GM19395 (cell line): ENCODE measurements at regions not wholly inside any gene's neighbourhood (a gene's known extent, or its start where the extent isn't known, plus 50 kb on each side); places are given as distances from the start of the nearest gene placed in this dataset.
"Not testable (repeated sequence)": the region's sequence is repeated elsewhere in the genome, so short reads cannot be mapped to it uniquely, and the experiment has no call there.

ENCODE experiments used
- ATAC-seq: cut with Tn5 transposase; IDR thresholded peaks from one replicate; pipeline ENCODE4 v1.9.1; 2021; ENCODE audit warnings: mild to moderate bottlenecking, moderate library complexity; ENCODE audit not compliant: unreplicated experiment

DNA sequence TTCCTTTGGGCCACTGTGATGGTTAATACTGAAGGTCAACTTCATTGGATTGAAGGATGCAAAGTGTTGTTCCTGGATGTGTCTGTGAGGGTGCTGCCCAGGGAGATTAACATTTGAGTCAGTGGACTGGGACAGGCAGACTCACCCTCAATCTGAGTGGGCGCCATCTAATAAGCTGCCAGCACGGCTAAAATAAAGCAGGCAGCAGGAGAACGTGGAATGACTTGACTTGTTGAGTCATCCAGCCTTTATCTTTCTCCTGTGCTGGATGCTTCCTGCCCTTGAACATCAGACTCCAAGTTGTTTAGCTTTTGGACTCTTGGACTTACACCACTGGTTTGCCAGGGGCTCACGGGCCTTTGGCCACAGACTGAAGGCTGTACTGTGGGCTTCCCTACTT, 1046.9 kb downstream of the TYW1 start:
- no peak for ATAC-seq

- no peak for ATAC-seq
These were observed 1054.0 kb downstream of the TYW1 start for GRCh38 chr7:68050627-68051026.

DNA sequence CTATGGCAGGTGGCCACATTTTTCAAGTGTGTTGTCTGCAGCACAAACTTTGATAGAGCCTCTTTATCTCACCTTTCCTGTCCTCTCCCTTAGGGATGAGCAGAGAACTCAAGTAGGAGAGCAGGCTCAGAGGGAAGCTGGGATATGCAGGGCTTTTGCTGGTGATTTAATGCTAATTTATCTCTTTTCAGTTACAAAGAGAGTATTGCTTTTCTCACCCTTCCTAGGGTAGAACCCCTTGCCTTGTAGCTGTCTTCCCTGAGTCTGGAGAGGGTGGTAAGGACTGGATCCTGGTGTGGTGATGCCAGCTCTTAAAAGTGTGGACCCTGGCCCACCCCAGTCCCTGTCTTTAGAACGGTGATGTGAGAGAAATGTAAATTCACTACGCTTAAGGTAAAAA, 1061.4 kb downstream of the TYW1 start:
- ATAC-seq, result no peak

DNA sequence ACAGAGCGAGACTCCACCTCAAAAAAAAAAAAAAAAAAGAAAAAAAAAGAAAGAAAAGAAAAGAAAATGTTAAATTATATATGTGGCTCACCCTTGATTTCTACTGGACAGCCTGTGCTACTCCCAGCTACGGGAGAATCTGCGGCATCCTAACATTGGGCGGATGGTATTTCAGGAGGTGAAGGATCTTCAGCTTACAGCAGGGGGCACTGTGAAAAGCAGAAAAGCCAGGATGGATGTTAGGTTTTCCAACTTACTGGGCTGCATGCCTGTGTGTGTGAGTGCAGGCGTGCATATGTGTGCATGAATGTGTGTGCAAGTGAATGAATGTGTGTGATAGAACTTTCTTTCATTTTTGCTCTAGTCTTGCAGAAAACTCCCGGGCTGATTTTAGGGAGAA, 1066.5 kb downstream of the TYW1 start:
- no peak for ATAC-seq

DNA sequence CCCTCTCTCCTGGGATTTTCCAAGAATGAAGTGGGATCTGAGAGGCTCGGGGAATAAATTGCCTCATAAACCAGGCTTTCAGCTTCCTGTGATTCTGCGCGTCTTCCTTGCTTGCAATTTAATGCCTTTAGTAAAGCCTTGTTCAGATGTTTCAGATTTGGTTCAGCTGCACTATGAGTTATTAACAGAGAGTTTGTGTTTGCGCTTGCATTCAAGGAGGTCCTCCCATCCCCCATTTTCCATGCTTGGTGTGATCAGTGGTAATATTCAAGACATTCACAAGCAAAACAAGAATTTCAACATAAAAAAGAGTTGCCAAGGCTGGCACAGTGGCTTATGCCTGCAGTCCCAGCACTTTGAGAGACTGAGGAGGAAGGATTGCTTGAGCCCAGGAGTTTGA, 1068.9 kb downstream of the TYW1 start:
- ATAC-seq, result no peak

GRCh38 chr7:68067845-68068244, 1071.2 kb downstream of the TYW1 start:
- ATAC-seq, result no peak

GRCh38 chr7:68070992-68071391, 1074.4 kb downstream of the TYW1 start:
- ATAC-seq, result no peak

GRCh38 chr7:68073701-68074100, 1077.1 kb downstream of the TYW1 start:
- ATAC-seq, result no peak

DNA sequence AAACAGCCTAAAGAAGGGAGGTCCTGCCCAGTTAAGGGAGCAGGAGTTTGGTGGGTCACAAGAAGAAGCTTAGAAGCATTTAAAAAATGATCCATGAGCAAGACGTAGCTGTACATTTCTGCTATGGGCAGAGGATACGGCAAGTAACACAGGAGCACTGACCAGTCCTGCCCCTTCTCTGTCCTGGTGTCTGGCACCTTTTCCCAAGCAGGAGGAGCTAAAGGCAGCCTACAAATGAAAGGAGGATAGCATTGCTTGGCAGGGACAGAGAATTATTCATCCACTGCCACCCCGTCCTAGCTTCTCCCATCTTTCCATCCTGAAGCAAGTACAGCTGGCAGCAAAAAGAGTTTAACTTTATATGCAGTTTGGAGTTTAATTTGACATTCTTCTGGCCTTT, 1077.6 kb downstream of the TYW1 start:
- ATAC-seq, result no peak

DNA sequence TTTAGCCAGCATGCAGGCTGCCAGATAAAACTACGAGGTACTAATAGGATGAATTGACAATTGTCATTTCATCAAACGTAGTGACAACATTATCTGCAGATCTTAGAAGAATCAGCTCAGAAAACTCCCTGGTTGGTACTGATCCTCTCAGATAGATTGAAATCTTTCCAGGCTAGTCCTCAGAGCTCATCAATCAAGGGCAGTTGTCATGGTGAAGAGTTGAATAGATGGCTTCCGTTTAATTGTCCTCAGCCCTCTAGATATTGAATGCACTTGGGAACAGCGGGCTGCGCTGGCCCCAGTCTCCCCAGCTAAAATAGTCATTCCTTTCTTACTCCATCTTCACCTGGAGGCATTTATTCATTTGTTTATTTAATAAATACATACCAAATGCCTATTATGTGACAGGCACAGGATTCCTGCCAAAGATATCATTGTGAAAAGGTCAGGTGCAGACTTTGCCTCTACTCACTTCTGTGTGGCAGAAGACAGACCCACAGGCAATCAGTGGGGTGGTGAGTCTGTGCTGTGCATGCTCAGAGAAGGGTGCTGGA, 1081.6 kb downstream of the TYW1 start:
- no peak for ATAC-seq

GRCh38 chr7:68082066-68082960, 1085.7 kb downstream of the TYW1 start:
- not testable (repeated sequence) for ATAC-seq

DNA sequence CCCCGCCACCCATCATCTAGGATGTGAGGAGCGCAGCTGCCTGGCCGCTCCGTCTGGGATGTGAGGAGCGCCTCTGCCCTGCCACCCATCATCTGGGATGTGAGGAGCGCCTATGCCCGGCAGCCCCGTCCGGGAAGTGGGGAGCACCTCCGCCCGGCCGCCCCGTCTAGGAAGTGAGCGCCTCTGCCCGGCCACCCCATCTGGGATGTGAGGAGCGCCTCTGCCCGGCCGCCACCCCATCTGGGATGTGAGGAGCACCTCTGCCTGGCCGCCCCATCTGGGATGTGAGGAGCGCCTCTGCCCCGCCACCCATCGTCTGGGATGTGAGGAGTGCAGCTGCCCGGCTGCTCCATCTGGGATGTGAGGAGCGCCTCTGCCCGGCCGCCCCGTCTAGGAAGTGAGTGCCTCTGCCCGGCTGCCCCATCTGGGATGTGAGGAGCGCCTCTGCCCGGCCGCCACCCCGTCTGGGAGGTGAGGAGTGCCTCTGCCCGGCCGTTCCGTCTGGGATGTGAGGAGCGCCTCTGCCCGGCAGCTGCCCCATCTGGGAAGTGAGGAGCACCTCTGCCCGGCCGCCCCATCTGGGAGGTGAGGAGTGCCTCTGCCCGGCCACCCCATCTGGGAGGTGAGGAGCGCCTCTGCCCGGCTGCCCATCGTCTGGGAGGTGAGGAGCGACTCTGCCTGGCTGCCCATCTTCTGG, 1086.5 kb downstream of the TYW1 start:
- not testable (repeated sequence) for ATAC-seq

DNA sequence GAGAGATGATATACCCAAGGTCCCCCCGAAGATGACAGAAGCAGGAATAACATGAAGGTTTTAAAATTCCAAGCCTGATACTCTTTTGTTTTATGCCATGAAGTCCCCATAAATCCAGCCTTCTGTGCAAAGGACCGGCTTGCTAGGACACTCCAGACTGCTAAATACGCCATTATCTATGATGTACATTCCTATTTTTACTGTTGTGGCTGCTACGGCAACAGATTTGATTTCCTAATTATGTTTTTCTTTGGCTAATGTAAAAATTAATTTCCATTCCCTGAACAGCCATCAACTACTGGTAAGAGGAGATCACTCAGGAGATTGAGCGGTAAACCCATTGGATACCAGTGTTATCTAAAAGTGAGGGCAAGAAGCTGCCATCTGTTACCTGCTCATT, 1090.8 kb downstream of the TYW1 start:
- no peak for ATAC-seq

- no peak for ATAC-seq
These were observed 1092.2 kb downstream of the TYW1 start for GRCh38 chr7:68088879-68089278.

DNA sequence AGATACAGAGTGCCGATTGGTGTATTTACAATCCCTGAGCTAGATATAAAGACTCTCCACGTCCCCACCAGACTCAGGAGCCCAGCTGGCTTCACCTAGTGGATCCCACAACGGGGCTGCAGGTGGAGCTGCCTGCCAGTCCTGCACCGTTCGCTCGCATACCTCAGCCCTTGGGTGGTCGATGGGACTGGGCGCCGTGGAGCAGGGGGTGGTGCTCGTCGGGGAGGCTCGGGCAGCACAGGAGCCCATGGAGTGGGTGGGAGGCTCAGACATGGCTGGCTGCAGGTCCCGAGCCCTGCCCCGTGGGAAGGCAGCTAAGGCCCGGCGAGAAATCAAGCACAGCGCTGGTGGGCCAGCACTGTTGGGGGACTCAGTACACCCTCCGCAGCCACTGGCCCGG, 1093.6 kb downstream of the TYW1 start:
- not testable (repeated sequence) for ATAC-seq

DNA sequence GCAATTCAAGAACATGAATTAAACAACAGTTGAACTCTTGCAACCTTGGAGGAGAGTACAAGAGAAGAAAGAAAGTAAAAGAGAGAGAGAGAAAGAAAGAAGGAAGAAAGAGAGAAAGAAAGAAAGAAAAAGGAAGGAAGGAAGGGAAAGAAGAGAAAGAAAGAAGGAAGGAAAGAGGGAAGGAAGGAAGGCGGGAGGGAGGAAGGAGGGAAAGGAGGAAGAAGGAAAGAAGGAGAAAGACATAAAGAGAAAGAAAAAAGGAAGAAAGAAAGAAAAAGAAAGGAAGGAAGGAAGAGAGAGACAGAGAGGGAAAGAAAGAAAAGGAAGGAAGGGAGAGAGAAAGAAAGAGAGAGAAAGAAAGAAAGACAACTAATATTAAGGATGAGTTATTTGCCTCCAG, 1106.7 kb downstream of the TYW1 start:
- no peak for ATAC-seq

- no peak for ATAC-seq
These were observed 1110.6 kb downstream of the TYW1 start for GRCh38 chr7:68107261-68107660.

DNA sequence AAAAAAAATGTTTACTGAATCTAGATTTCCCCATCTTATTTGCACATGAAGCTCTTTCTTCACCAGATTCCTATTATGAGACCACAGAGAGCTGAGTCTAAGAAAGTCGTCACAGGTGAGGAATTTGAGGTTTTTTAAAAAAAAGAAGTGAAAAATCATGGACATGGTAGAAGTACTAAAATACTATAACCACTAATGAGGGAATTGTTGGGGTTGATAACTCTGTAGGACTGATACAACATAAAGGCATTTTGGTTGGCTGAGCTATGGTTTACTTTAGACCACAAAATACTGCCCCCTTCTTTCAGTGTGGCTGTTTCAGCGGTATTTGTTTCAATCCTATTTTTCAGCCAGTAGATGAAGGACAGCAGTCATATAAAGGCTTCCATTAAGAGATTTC, 1111.3 kb downstream of the TYW1 start:
- ATAC-seq, result no peak

GRCh38 chr7:68109299-68109698, 1112.7 kb downstream of the TYW1 start:
- ATAC-seq, result no peak

GRCh38 chr7:68119411-68119810, 1122.8 kb downstream of the TYW1 start:
- no peak for ATAC-seq

DNA sequence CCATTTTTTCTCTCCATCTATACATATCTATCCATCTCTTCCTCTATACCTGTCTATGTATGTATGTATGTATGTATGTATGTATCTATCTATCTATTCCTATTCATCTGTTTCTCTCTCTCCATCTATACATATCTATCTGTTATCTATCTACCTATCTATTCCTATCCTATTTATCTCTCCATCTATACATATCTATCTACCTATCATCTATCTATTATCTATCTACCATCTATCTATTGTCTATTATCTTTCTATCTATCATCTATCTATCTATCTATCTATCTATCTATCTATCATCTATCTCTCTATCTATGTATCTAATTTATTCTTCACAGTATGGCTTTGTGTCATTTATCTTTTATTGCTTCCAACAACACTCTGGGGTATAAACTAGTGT, 1124.4 kb downstream of the TYW1 start:
- ATAC-seq, result no peak

- ATAC-seq, result no peak
These were observed 1125.0 kb downstream of the TYW1 start for GRCh38 chr7:68121655-68122054.
